Neural cell (in vitro differentiated cells): ENCODE measurements at regions not wholly inside any gene's neighbourhood (a gene's known extent, or its start where the extent isn't known, plus 50 kb on each side); places are given as distances from the start of the nearest gene placed in this dataset.

Experiments
- H2AFZ ChIP-seq: fragments of 200-600, 300-800 bp; sonication (generic), shearing (Covaris generic); 2 replicates; pipeline ENCODE4 v1.6.0; 2014; ENCODE audit warnings: low read depth, mild to moderate bottlenecking, antibody characterized with exemption, low read length, moderate library complexity
- H3F3A ChIP-seq: fragments of 200-600 bp; shearing (Covaris generic); 2 replicates; pipeline ENCODE4 v1.6.1; 2016; ENCODE audit warnings: mild to moderate bottlenecking, moderate library complexity, mixed read lengths, antibody characterized with exemption, low read length; ENCODE audit not compliant: insufficient read depth, poor library complexity, severe bottlenecking
- H3K27ac ChIP-seq: fragments of 200-600, 300-800 bp; sonication (generic), shearing (Covaris generic); 2 replicates; pipeline ENCODE4 v1.5.1; 2014; ENCODE audit warnings: mild to moderate bottlenecking, low read length, moderate library complexity
- H3K27me3 ChIP-seq: fragments of 300-800, 200-600 bp; sonication (generic), shearing (Covaris generic); 2 replicates; pipeline ENCODE4 v1.6.0; 2014; ENCODE audit warnings: mild to moderate bottlenecking, low read depth, low read length, moderate library complexity; ENCODE audit not compliant: insufficient read depth
- H3K36me3 ChIP-seq: fragments of 300-800, 200-600 bp; sonication (generic), shearing (Covaris generic); 2 replicates; pipeline ENCODE4 v1.5.1; 2014; ENCODE audit warnings: mild to moderate bottlenecking, antibody characterized with exemption, low read length, moderate library complexity; ENCODE audit not compliant: insufficient read depth
- H3K4me2 ChIP-seq: fragments of 300-800, 200-600 bp; sonication (generic), shearing (Covaris generic); 2 replicates; pipeline ENCODE4 v1.6.0; 2014; ENCODE audit warnings: mild to moderate bottlenecking, low read length
- H3K4me3 ChIP-seq: fragments of 300-800, 200-600 bp; sonication (generic), shearing (Covaris generic); 2 replicates; pipeline ENCODE4 v1.5.1; 2014; ENCODE audit warnings: mild to moderate bottlenecking, low read length, moderate library complexity
- H3K79me2 ChIP-seq: fragments of 200-600 bp; shearing (Covaris generic); replicated peaks from 2 replicates; pipeline ENCODE4 v1.6.0; 2014; ENCODE audit warnings: mild to moderate bottlenecking, low read length, moderate library complexity; ENCODE audit not compliant: insufficient read depth
- H3K9ac ChIP-seq: fragments of 300-800, 200-600 bp; sonication (generic), shearing (Covaris generic); 2 replicates; pipeline ENCODE4 v1.6.1; 2016; ENCODE audit warnings: mild to moderate bottlenecking, low read length, mixed read lengths
- H3K9me2 ChIP-seq: fragments of 200-600 bp; shearing (Covaris generic); 2 replicates; pipeline ENCODE4 v1.6.1; 2016; ENCODE audit warnings: mild to moderate bottlenecking, low read length, mixed read lengths; ENCODE audit not compliant: insufficient read depth
- H3K9me3 ChIP-seq: fragments of 200-600, 300-800 bp; sonication (generic), shearing (Covaris generic); 2 replicates; pipeline ENCODE4 v1.6.1; 2016; ENCODE audit warnings: mild to moderate bottlenecking, mixed run types, low read length, moderate library complexity, mixed read lengths
- H4K20me1 ChIP-seq: fragments of 200-600 bp; shearing (Covaris generic); 2 replicates; pipeline ENCODE4 v1.6.1; 2016; ENCODE audit warnings: mild to moderate bottlenecking, mixed run types; ENCODE audit not compliant: insufficient read depth
- EP300 ChIP-seq: fragments of 450-650 bp; conservative IDR thresholded peaks from 2 replicates; pipeline ENCODE4 v1.6.1; 2014; ENCODE audit warnings: antibody characterized with exemption, mild to moderate bottlenecking, moderate library complexity; ENCODE audit not compliant: poor library complexity, severe bottlenecking
- EZH2 ChIP-seq: fragments of 200-600, 300-800 bp; shearing (Covaris generic), sonication (generic); IDR thresholded peaks from 2 replicates; pipeline ENCODE4 v1.6.1; 2014; ENCODE audit warnings: antibody characterized with exemption, low read length, borderline replicate concordance, mild to moderate bottlenecking; ENCODE audit not compliant: insufficient read depth, poor library complexity, severe bottlenecking
- MXI1 ChIP-seq: fragments of 450-650 bp; conservative IDR thresholded peaks from 2 replicates; pipeline ENCODE4 v1.6.1; 2014; ENCODE audit warnings: antibody characterized with exemption, mild to moderate bottlenecking; ENCODE audit not compliant: poor library complexity, severe bottlenecking
- POLR2AphosphoS5 ChIP-seq: IDR thresholded peaks from 2 replicates; pipeline ENCODE4 v1.6.1; 2012
- RAD21 ChIP-seq: fragments of 450-650 bp; conservative IDR thresholded peaks from 2 replicates; pipeline ENCODE4 v1.6.1; 2014; ENCODE audit warnings: antibody characterized with exemption, mild to moderate bottlenecking, moderate library complexity
- SMC3 ChIP-seq: fragments of 450-650 bp; conservative IDR thresholded peaks from 2 replicates; pipeline ENCODE4 v1.6.1; 2014; ENCODE audit warnings: antibody characterized with exemption, mild to moderate bottlenecking, moderate library complexity; ENCODE audit not compliant: poor library complexity
- TAF1 ChIP-seq: IDR thresholded peaks from 2 replicates; pipeline ENCODE4 v1.6.1; 2012; ENCODE audit warnings: low read depth
- TF ChIP-seq, protein P1 (sequence below): IDR thresholded peaks from 2 replicates; pipeline ENCODE4 v1.6.1; 2012; ENCODE audit warnings: borderline replicate concordance
- TF ChIP-seq, protein P2 (sequence below): fragments of 450-650 bp; IDR thresholded peaks from 2 replicates; pipeline ENCODE4 v1.5.1; 2014; ENCODE audit warnings: antibody characterized with exemption, mild to moderate bottlenecking, moderate library complexity; ENCODE audit not compliant: poor library complexity, severe bottlenecking

DNA sequence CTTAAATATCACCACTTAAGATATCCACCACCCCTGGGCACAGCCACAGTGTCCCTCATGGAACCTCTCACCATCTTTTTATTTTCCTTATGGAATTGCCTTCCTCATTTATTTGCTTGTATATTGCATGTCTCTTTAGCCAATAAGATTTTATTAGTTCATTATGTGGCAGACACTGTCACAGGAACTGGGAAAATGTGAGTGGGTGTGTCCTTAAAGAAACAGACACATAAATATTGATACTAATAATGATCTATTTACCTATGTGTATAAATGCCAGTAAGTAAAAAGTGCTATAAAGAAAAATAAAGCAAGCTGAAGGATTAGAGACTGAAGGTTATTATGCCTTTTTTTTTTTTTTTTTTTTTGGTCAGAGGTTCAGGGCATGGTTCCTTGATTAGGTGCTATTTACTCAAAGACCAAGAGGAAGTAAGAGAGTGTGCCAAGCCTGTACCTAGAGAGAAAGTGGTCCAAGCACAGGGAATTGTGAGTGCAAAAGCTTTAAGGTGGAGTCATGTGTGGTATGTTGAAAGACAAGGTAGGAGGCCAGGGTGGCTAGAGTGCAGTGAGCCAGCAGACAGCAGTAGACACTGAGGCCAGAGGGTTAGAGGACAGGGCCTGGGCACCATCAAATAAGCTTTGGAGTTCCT is 589.0 kb downstream of the USP25 start:
- H3K79me2 ChIP-seq = no peaks in the 10 kb centered on the region
- no peak overlapping the region for H3K27ac ChIP-seq
- no peak overlapping the region for H3K4me3 ChIP-seq
- H3K27me3 ChIP-seq = no peaks in the 10 kb centered on the region
- no peaks in the 10 kb centered on the region for H3K9me3 ChIP-seq
- H4K20me1 ChIP-seq = no peaks in the 10 kb centered on the region
- no peak overlapping the region for H3K4me2 ChIP-seq
- TF ChIP-seq EP300 = no peak
- no peaks in the 10 kb centered on the region for H3K9me2 ChIP-seq
- H2AFZ ChIP-seq = no peak overlapping the region
- H3F3A ChIP-seq = no peaks in the 10 kb centered on the region
- H3K9ac ChIP-seq = no peak overlapping the region
- no peaks in the 10 kb centered on the region for H3K36me3 ChIP-seq

DNA sequence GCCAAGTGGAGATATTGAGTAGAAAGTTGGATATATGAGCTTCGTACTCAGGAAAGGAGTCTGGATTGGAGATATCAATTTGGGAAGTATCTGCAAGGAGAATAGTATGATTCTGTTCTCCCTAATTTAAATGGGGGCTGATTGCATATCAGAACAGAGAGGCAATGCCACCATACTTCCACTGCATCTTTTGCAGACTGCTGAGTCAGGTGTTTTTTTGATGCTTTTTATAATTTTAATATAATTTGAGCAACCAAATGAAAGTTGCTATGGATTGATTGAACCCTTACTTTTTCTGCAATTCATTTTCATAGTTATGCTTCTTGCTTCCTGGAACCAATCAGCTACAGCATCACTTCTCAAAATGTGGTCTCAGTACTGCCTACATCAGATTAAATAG is 590.3 kb downstream of the USP25 start:
- Histone ChIP-seq H3K9ac (no peak overlapping the region), H3K27me3 (no peaks in the 10 kb centered on the region), H3F3A (no peaks in the 10 kb centered on the region), H3K9me3 (no peaks in the 10 kb centered on the region), H3K27ac (no peak overlapping the region), H3K9me2 (no peaks in the 10 kb centered on the region), H3K79me2 (no peaks in the 10 kb centered on the region), H3K36me3 (no peaks in the 10 kb centered on the region), H2AFZ (no peak overlapping the region), H3K4me2 (no peak overlapping the region), H4K20me1 (no peaks in the 10 kb centered on the region), H3K4me3 (no peak overlapping the region)
- TF ChIP-seq, protein P1, sequence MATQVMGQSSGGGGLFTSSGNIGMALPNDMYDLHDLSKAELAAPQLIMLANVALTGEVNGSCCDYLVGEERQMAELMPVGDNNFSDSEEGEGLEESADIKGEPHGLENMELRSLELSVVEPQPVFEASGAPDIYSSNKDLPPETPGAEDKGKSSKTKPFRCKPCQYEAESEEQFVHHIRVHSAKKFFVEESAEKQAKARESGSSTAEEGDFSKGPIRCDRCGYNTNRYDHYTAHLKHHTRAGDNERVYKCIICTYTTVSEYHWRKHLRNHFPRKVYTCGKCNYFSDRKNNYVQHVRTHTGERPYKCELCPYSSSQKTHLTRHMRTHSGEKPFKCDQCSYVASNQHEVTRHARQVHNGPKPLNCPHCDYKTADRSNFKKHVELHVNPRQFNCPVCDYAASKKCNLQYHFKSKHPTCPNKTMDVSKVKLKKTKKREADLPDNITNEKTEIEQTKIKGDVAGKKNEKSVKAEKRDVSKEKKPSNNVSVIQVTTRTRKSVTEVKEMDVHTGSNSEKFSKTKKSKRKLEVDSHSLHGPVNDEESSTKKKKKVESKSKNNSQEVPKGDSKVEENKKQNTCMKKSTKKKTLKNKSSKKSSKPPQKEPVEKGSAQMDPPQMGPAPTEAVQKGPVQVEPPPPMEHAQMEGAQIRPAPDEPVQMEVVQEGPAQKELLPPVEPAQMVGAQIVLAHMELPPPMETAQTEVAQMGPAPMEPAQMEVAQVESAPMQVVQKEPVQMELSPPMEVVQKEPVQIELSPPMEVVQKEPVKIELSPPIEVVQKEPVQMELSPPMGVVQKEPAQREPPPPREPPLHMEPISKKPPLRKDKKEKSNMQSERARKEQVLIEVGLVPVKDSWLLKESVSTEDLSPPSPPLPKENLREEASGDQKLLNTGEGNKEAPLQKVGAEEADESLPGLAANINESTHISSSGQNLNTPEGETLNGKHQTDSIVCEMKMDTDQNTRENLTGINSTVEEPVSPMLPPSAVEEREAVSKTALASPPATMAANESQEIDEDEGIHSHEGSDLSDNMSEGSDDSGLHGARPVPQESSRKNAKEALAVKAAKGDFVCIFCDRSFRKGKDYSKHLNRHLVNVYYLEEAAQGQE = no peak
- TF ChIP-seq SMC3 (no peak), POLR2AphosphoS5 (no peak), MXI1 (no peak), EP300 (no peak), EZH2 (no peak), TAF1 (no peak), RAD21 (no peak)
- TF ChIP-seq, protein P2, sequence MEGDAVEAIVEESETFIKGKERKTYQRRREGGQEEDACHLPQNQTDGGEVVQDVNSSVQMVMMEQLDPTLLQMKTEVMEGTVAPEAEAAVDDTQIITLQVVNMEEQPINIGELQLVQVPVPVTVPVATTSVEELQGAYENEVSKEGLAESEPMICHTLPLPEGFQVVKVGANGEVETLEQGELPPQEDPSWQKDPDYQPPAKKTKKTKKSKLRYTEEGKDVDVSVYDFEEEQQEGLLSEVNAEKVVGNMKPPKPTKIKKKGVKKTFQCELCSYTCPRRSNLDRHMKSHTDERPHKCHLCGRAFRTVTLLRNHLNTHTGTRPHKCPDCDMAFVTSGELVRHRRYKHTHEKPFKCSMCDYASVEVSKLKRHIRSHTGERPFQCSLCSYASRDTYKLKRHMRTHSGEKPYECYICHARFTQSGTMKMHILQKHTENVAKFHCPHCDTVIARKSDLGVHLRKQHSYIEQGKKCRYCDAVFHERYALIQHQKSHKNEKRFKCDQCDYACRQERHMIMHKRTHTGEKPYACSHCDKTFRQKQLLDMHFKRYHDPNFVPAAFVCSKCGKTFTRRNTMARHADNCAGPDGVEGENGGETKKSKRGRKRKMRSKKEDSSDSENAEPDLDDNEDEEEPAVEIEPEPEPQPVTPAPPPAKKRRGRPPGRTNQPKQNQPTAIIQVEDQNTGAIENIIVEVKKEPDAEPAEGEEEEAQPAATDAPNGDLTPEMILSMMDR = no peak

DNA sequence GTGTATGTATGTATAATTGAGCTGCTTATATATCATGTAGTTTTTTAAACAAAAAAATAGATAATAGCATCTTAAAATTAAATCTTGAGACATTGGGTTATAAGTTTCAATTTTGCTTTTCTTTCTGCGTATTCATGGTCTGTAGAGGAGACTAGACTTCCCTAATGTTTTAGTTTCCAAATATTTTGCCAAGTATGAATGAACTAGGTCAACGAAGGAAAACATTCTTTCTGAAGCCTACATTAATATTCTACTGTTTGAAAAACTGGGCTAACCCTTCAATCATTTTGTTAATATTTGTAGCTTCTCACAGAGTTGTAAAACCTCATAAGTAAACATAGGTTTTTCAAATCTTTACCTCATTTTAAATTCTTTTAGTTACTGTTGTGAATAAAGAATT is 592.7 kb downstream of the USP25 start:
- no peak overlapping the region for H3K9ac ChIP-seq
- no peak overlapping the region for H2AFZ ChIP-seq
- H3K4me2 ChIP-seq = no peak overlapping the region
- TF ChIP-seq, protein P1 = no peak
- no peak for TF ChIP-seq POLR2AphosphoS5
- TF ChIP-seq EP300 = no peak
- TF ChIP-seq TAF1 = no peak
- no peak for TF ChIP-seq SMC3
- TF ChIP-seq, protein P2 = no peak
- no peak for TF ChIP-seq RAD21
- no peak for TF ChIP-seq MXI1
- H3K4me3 ChIP-seq = no peak overlapping the region
- no peaks in the 10 kb centered on the region for H3K9me2 ChIP-seq
- no peaks in the 10 kb centered on the region for H3K9me3 ChIP-seq
- H3F3A ChIP-seq = no peaks in the 10 kb centered on the region
- no peaks in the 10 kb centered on the region for H3K36me3 ChIP-seq
- no peaks in the 10 kb centered on the region for H4K20me1 ChIP-seq
- no peaks in the 10 kb centered on the region for H3K27me3 ChIP-seq
- no peak overlapping the region for H3K27ac ChIP-seq
- no peaks in the 10 kb centered on the region for H3K79me2 ChIP-seq
